ENCODE measurements at regions not wholly inside any gene's neighbourhood (a gene's known extent, or its start where the extent isn't known, plus 50 kb on each side); places are given as distances from the start of the nearest gene placed in this dataset.
"Not testable (repeated sequence)": the region's sequence is repeated elsewhere in the genome, so short reads cannot be mapped to it uniquely, and the experiment has no call there.

DNA sequence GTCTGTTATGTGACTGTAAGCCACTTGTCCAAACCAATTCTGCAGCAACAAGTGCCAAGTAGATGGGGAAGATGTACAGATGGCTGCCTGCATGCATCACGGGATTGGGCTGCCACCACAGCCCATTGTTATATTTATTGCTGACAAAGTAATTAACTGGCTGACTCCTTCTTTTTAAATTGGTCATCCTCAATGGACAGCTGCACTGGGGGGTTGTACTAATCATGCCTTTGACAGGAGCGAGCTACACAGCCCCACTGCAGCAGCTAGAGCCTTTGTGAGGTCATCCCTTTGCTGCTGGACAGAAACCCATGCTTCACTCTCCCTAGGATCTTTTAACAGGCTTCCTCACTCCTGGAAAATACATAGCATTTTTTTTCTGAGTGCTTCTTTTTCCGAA lies 146.7 kb upstream of the CXXC4 start:
- Histone ChIP-seq H3K4me3 (no peak overlapping the region), H3K4me1 (no peaks in the 10 kb centered on the region), H3K27me3 (no peaks in the 10 kb centered on the region), H3K9me3 (no peaks in the 10 kb centered on the region), H3K27ac (no peak overlapping the region), H3K36me3 (no peaks in the 10 kb centered on the region)
- no peak for TF ChIP-seq CTCF (IDR thresholded peaks at IDR 0.05)
- DNase-seq (ENCODE audit: low spot score in 2 of 2), result no peak
- intact Hi-C loops (cut with DNase I), result no loop called here

DNA sequence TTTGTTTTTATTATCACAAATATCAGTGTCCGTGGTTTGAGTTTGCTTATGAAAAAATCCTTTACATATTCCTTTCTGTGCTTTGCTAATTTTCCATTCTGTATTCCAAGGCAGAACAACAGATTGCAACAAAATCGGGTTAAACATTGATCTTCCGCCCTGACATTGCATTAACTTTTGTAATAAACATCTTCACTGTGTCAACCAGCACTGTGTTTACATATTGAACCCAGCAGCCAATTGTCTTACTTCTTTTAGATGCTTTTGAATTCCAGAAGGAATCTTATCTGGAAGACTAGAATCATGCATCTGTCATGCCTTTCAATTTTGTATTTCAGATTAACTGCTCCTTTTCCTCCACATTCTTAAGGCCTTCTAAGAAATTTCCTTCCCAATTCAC lies 147.8 kb upstream of the CXXC4 start:
- H3K36me3 ChIP-seq, result no peaks in the 10 kb centered on the region
- no peak for DNase-seq (ENCODE audit: low spot score in 2 of 2)
- H3K27ac ChIP-seq, result no peak overlapping the region
- no peak for TF ChIP-seq CTCF (IDR thresholded peaks at IDR 0.05)
- H3K4me1 ChIP-seq, result no peaks in the 10 kb centered on the region
- H3K9me3 ChIP-seq, result no peaks in the 10 kb centered on the region
- intact Hi-C loops (cut with DNase I), result no loop called here
- no peaks in the 10 kb centered on the region for H3K27me3 ChIP-seq
- no peak overlapping the region for H3K4me3 ChIP-seq

DNA sequence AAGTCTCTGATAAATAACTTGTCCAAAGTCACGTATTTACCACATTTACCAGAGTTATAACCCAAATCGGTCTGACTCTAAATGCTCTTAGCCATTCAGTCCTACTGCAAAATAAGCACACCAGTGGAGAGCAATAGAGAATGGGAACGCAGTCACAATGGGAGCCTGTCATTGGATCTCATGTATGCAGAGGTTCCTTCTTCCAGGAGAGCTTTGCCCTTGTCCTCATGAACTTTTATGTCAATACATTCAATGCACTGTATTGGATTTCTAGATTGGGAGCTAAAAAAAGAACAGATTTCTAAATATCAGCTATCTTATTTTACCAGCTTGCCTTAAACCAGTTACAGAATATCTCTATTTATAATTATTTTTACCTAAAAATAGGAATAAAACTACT lies 149.1 kb upstream of the CXXC4 start:
- Histone ChIP-seq H3K4me1 (no peaks in the 10 kb centered on the region), H3K27ac (no peak overlapping the region), H3K36me3 (no peaks in the 10 kb centered on the region), H3K27me3 (no peaks in the 10 kb centered on the region), H3K9me3 (no peaks in the 10 kb centered on the region), H3K4me3 (no peak overlapping the region)
- intact Hi-C loops (cut with DNase I), result no loop called here
- TF ChIP-seq CTCF (IDR thresholded peaks at IDR 0.05), result no peak
- no peak for DNase-seq (ENCODE audit: low spot score in 2 of 2)

DNA sequence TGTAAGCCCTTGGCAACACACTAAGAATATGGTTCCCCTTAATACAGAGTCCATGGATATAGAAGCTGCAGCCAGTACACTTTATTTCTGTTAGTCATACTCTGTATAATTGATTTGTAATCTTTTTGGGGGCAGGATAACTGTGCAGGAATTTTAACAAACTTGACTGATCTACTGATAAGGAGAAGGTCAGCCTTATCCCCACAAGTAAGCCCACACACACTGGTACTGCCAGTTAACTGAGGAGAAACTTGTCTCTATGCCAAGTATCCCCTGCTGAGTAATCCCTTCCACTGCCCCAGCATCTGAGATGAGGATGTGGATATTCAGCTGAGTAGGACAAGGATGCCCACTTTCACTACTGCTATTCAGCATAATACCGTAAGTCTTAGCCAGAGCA lies 154.9 kb upstream of the CXXC4 start:
- Histone ChIP-seq H3K36me3 (no peaks in the 10 kb centered on the region), H3K27ac (no peak overlapping the region), H3K4me3 (no peak overlapping the region), H3K27me3 (no peaks in the 10 kb centered on the region), H3K4me1 (no peaks in the 10 kb centered on the region), H3K9me3 (peaks cover 0 to 7% of the 10 kb centered on the region in 2 donors)
- no peak for DNase-seq (ENCODE audit: low spot score in 2 of 2)
- intact Hi-C loops (cut with DNase I), result no loop called here
- TF ChIP-seq CTCF (IDR thresholded peaks at IDR 0.05), result no peak

DNA sequence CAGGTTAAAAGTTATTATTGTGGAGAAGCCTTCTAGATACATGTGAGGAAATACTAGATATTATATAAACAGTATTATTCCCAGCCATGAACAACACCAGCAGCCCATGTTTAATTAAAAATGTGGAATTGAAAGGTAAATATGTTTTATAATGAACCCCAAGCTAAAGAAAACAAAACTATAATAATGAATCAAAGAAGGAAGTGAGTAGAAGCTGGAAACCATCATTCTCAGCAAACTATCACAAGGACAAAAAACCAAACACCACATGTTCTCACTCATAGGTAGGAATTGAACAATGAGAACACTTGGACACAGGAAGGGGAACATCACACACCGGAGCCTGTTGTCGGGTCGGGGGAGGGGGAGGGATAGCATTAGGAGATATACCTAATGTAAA lies 167.6 kb upstream of the CXXC4 start:
- DNase-seq (ENCODE audit: low spot score in 2 of 2); H3K27me3 ChIP-seq; H3K36me3 ChIP-seq; H3K4me3 ChIP-seq; H3K27ac ChIP-seq; intact Hi-C loops (cut with DNase I); H3K4me1 ChIP-seq; H3K9me3 ChIP-seq: not testable (repeated sequence)

DNA sequence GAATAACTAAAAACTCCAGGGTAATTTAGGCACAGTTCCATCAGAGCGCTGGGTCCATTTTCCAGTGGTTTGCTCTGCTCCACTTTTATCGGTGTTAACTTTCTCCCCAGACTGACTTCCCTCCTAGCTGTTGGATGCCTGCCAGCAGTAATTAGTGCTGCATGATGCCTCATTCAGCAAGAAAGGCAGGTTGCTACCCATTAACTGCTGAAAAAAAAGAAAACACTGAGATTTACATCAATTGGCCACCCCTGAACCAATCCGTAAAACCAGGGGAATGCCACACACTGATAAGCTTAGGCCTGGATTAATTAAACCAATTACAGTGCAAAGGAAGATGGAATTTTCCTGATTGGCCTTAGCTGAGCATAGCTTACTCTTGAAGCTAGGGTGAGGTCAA lies 182.4 kb upstream of the CXXC4 start:
- Histone ChIP-seq H3K36me3 (no peaks in the 10 kb centered on the region), H3K27me3 (no peaks in the 10 kb centered on the region), H3K27ac (no peak overlapping the region), H3K4me1 (no peaks in the 10 kb centered on the region), H3K4me3 (no peak overlapping the region), H3K9me3 (no peaks in the 10 kb centered on the region)
- no peak for TF ChIP-seq CTCF (IDR thresholded peaks at IDR 0.05)
- intact Hi-C loops (cut with DNase I), result no loop called here
- DNase-seq (ENCODE audit: low spot score in 2 of 2), result no peak
